ENCODE measurements at regions not wholly inside any gene's neighbourhood (a gene's known extent, or its start where the extent isn't known, plus 50 kb on each side); places are given as distances from the start of the nearest gene placed in this dataset.

- ATAC-seq (ENCODE audit: insufficient number of reproducible peaks, low FRiP score, low read depth) (no peak), DNase-seq (ENCODE audit: low spot score) (no peak)
- no peaks in the 10 kb centered on the region for H3K27me3 ChIP-seq (replicated peaks; ENCODE audit: insufficient read depth)
- TF ChIP-seq, protein P1, sequence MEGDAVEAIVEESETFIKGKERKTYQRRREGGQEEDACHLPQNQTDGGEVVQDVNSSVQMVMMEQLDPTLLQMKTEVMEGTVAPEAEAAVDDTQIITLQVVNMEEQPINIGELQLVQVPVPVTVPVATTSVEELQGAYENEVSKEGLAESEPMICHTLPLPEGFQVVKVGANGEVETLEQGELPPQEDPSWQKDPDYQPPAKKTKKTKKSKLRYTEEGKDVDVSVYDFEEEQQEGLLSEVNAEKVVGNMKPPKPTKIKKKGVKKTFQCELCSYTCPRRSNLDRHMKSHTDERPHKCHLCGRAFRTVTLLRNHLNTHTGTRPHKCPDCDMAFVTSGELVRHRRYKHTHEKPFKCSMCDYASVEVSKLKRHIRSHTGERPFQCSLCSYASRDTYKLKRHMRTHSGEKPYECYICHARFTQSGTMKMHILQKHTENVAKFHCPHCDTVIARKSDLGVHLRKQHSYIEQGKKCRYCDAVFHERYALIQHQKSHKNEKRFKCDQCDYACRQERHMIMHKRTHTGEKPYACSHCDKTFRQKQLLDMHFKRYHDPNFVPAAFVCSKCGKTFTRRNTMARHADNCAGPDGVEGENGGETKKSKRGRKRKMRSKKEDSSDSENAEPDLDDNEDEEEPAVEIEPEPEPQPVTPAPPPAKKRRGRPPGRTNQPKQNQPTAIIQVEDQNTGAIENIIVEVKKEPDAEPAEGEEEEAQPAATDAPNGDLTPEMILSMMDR (IDR thresholded peaks at IDR 0.05), result no peak
- H3K4me1 ChIP-seq (ENCODE audit: control insufficient read depth in 1 of 2, low read depth in 2 of 2), result peaks cover 18 to 47% of the 10 kb centered on the region in 2 donors
- H3K9me3 ChIP-seq, result no peaks in the 10 kb centered on the region
- no peak overlapping the region for H3K4me3 ChIP-seq
- no peaks in the 10 kb centered on the region for H3K36me3 ChIP-seq
- peak overlapping the region in 1 of 2 donors; percentile 59 for H3K27ac ChIP-seq
Observed at GRCh38 chr14:71693381-71693780, 238.8 kb upstream of the RGS6 start.

DNA sequence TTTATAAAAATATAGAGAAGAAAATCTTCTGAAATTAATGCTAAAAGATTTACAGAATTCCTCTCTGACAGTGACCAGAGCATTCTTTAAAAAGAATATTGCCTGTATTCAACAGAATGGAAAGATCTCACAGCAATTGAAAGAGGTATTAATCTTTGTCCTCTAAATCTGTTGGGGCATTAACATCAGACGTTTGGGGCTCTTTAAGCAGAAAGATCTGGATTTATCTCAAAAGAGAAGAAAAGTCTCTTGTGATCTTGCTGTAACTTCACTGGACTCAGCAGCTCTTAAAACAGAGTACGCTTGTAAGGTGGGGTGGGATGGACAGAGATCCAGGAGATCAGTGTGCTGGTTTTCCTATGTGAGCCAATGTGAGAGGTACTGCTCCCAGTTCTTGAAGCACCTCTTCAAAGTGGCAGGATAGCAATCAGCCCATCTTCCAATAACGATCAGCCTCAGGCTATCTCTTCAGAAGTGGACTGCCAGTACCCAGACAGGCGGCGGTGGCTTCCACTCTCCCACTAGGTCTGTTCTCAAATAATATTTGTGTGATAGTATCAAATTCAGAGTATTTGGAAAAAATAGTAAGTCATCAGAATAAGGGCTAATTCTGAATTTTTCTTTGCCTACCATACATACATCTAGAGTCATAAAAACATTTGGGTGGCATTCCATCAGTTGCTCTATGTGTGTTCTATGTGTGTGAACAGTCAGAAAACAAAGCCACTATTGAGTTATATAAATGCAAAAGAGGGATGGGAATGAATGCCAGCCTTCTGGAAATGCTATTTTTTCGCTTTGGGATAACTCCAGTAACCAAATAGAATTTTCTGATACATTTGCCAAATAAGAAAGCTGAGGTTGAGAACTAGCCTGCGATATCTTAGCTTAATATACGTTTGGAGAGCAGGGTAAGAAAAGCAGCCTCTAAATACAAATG lies 237.4 kb upstream of the RGS6 start:
- no peaks in the 10 kb centered on the region for H3K9me3 ChIP-seq
- ATAC-seq (ENCODE audit: insufficient number of reproducible peaks, low FRiP score, low read depth), result no peak
- peak overlapping the region in 1 of 2 donors; percentile 10 for H3K27ac ChIP-seq
- DNase-seq (ENCODE audit: low spot score), result no peak
- H3K27me3 ChIP-seq (replicated peaks; ENCODE audit: insufficient read depth), result no peaks in the 10 kb centered on the region
- H3K4me1 ChIP-seq (ENCODE audit: control insufficient read depth in 1 of 2, low read depth in 2 of 2), result peaks cover 14 to 39% of the 10 kb centered on the region in 2 donors
- H3K4me3 ChIP-seq, result peak overlapping the region; percentile 37
- TF ChIP-seq, protein P1 (IDR thresholded peaks at IDR 0.05), result no peak
- no peaks in the 10 kb centered on the region for H3K36me3 ChIP-seq

- TF ChIP-seq, protein P1 (IDR thresholded peaks at IDR 0.05), result no peak
- Histone ChIP-seq H3K4me3 (peak overlapping the region; percentile 37), H3K36me3 (no peaks in the 10 kb centered on the region), H3K27ac (peak overlapping the region in 1 of 2 donors; percentile 10), H3K4me1 (ENCODE audit: control insufficient read depth in 1 of 2, low read depth in 2 of 2) (peaks cover 14 to 39% of the 10 kb centered on the region in 2 donors), H3K27me3 (replicated peaks; ENCODE audit: insufficient read depth) (no peaks in the 10 kb centered on the region), H3K9me3 (no peaks in the 10 kb centered on the region)
- ATAC-seq (ENCODE audit: insufficient number of reproducible peaks, low FRiP score, low read depth), result no peak
- no peak for DNase-seq (ENCODE audit: low spot score)
Observed at GRCh38 chr14:71695611-71696350, 236.4 kb upstream of the RGS6 start.

DNA sequence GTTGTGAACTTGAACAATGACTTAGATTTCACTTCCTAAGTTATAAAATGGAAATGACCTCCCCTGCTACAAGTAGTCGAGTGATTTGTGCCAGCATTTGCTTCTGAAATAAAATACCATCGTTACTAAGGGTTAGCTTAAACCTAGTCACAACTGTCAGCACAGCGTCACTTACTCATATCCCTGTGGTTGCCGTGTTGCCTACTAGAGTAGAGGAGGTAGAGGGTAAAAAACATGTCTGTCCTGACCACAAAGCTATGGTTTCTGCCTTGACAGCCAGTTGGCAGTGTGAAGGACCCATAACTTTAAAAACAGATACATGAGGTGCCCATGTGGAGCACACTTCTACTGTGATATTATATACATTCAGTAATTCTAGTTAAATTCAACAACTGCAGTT lies 234.2 kb upstream of the RGS6 start:
- peaks cover 6 to 28% of the 10 kb centered on the region in 2 donors for H3K4me1 ChIP-seq (ENCODE audit: control insufficient read depth in 1 of 2, low read depth in 2 of 2)
- no peaks in the 10 kb centered on the region for H3K36me3 ChIP-seq
- ATAC-seq (ENCODE audit: insufficient number of reproducible peaks, low FRiP score, low read depth) (no peak), DNase-seq (ENCODE audit: low spot score) (no peak)
- no peaks in the 10 kb centered on the region for H3K9me3 ChIP-seq
- no peaks in the 10 kb centered on the region for H3K27me3 ChIP-seq (replicated peaks; ENCODE audit: insufficient read depth)
- TF ChIP-seq, protein P1 (IDR thresholded peaks at IDR 0.05), result no peak
- no peak overlapping the region for H3K4me3 ChIP-seq
- no peak overlapping the region for H3K27ac ChIP-seq

DNA sequence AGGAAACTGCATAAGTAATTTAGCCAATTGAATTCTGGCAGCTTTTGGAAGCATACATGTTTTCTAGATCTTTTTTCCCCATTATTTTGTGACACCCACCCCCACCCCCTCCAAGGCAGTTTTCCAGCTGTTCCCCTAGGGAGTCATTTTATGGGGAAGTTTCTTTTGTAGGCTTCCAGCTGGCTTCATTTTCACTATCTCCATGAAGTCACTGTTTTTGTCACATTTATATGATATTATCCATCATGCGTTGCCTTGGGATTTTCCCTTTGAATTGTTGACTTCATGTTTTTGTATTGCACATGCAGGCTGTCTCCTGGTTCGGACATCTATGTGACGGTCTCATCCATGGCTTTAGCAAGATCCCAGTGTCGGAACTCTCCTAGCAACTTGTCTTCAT lies 233.6 kb upstream of the RGS6 start:
- ATAC-seq (ENCODE audit: insufficient number of reproducible peaks, low FRiP score, low read depth), result no peak
- H3K27ac ChIP-seq, result no peak overlapping the region

More for the DNA sequence above, 233.6 kb upstream of the RGS6 start:
- DNase-seq (ENCODE audit: low spot score), result no peak
- Histone ChIP-seq H3K4me1 (ENCODE audit: control insufficient read depth in 1 of 2, low read depth in 2 of 2) (peaks cover under 1 to 29% of the 10 kb centered on the region in 2 donors), H3K9me3 (no peaks in the 10 kb centered on the region), H3K36me3 (no peaks in the 10 kb centered on the region), H3K4me3 (no peak overlapping the region), H3K27me3 (replicated peaks; ENCODE audit: insufficient read depth) (no peaks in the 10 kb centered on the region)
- TF ChIP-seq, protein P1 (IDR thresholded peaks at IDR 0.05), result no peak
